GM19372 (cell line): ENCODE measurements at regions not wholly inside any gene's neighbourhood (a gene's known extent, or its start where the extent isn't known, plus 50 kb on each side); places are given as distances from the start of the nearest gene placed in this dataset.
"Not testable (repeated sequence)": the region's sequence is repeated elsewhere in the genome, so short reads cannot be mapped to it uniquely, and the experiment has no call there.

Experiments used
- ATAC-seq: cut with Tn5 transposase; IDR thresholded peaks from one replicate; pipeline ENCODE4 v1.9.1; 2021; ENCODE audit warnings: mild to moderate bottlenecking, low read depth, moderate library complexity; ENCODE audit not compliant: unreplicated experiment

- ATAC-seq = no peak
These were observed 835.8 kb upstream of the VRK2 start for GRCh38 chr2:57210855-57211254.

GRCh38 chr2:57217013-57217412 lies 829.6 kb upstream of the VRK2 start:
- no peak for ATAC-seq

GRCh38 chr2:57218206-57218605 lies 828.4 kb upstream of the VRK2 start:
- no peak for ATAC-seq

GRCh38 chr2:57229706-57230105 lies 816.9 kb upstream of the VRK2 start:
- not testable (repeated sequence) for ATAC-seq

GRCh38 chr2:57232341-57232740 lies 814.3 kb upstream of the VRK2 start:
- not testable (repeated sequence) for ATAC-seq

- not testable (repeated sequence) for ATAC-seq
These were observed 795.1 kb upstream of the VRK2 start for GRCh38 chr2:57251495-57251894.

- ATAC-seq = not testable (repeated sequence)
These were observed 770.2 kb upstream of the VRK2 start for GRCh38 chr2:57276408-57276807.

- no peak for ATAC-seq
These were observed 768.2 kb upstream of the VRK2 start for GRCh38 chr2:57278451-57278850.

GRCh38 chr2:57291209-57291608 lies 755.4 kb upstream of the VRK2 start:
- ATAC-seq = no peak

GRCh38 chr2:57296795-57297517 lies 749.6 kb upstream of the VRK2 start:
- no peak for ATAC-seq

GRCh38 chr2:57313678-57314077 lies 732.9 kb upstream of the VRK2 start:
- ATAC-seq = no peak

GRCh38 chr2:57314682-57315081 lies 731.9 kb upstream of the VRK2 start:
- ATAC-seq = no peak

GRCh38 chr2:57330447-57330846 lies 716.2 kb upstream of the VRK2 start:
- ATAC-seq = no peak

- ATAC-seq = no peak
These were observed 713.4 kb upstream of the VRK2 start for GRCh38 chr2:57333221-57333620.

GRCh38 chr2:57343391-57344006 lies 703.1 kb upstream of the VRK2 start:
- no peak for ATAC-seq

GRCh38 chr2:57368190-57368589 lies 678.4 kb upstream of the VRK2 start:
- ATAC-seq = no peak

GRCh38 chr2:57370882-57371585 lies 675.6 kb upstream of the VRK2 start:
- ATAC-seq = no peak

GRCh38 chr2:57372237-57372984 lies 674.2 kb upstream of the VRK2 start:
- no peak for ATAC-seq

- ATAC-seq = no peak
These were observed 673.1 kb upstream of the VRK2 start for GRCh38 chr2:57373530-57373929.

- ATAC-seq = no peak
These were observed 669.6 kb upstream of the VRK2 start for GRCh38 chr2:57376985-57377384.

- no peak for ATAC-seq
These were observed 660.3 kb upstream of the VRK2 start for GRCh38 chr2:57386305-57386704.
